ENCODE measurements at regions not wholly inside any gene's neighbourhood (a gene's known extent, or its start where the extent isn't known, plus 50 kb on each side); places are given as distances from the start of the nearest gene placed in this dataset.

DNA sequence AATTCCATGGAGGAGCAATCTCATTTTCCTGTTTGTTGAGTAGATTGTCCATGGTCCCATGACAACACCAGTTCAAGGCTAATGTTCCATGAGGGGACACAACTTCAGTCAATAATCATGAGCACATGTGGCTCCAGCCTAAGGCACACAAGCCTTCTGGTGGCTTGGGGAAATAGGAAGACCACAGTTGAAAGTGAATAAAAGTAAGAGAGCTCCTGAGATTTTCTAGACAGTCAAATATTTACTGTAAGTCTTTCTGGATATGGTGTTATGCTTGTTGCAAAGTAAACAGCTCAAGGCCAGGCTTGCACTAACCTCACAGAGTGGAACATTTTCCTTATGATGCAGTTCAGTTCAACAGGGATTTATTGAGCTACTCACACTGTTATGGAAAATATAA lies 206.9 kb upstream of the SLC38A2 start:
- Histone ChIP-seq H3K27me3 (ENCODE audit: control insufficient read depth in 2 of 2, insufficient read depth in 2 of 2, low read length in 2 of 2) (no peaks in the 10 kb centered on the region), H3K9ac (ENCODE audit: low read depth in 1 of 2, low read length in 2 of 2) (no peak overlapping the region), H3K27ac (ENCODE audit: low read depth in 2 of 2, low read length in 2 of 2) (no peak overlapping the region)

DNA sequence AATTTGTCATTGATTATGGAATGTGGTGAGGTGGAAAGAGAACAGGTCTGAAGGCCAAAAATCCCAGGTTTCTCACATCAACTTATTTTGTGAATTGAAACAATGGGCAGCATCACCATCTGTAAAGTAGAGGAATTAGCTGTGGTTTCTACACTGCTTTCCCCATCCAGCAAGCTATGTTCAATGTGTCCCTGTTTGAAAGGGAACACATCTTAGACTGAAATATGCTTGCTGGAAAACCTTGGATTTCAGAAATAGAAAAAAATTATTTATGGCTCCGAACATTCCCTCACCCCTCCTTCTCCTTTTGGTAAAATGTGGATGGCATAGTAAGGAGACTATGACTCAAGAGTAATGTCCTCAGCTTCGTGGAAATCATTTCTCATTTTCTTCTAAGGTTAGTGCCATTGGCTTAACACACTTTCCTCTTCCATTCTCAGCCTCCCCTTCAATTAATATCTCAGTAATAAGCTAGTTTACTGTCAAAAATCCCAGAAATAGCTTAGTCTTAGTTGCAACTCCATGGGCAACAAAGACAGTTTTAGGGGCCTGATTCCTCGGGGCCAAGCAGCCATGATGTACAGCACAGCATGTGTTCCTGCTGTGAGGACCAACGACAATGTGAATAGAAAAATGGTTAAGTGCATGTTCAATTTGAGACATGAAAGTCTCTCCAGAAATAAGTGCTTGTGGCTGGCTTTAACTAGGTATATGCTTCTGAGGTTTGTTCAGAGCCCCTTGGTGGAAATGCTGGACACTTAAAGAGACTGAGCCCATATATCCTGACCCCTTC lies 205.8 kb upstream of the SLC38A2 start:
- H3K36me3 ChIP-seq (ENCODE audit: control insufficient read depth in 2 of 2, insufficient read depth in 2 of 2, low read length in 2 of 2): no peaks in the 10 kb centered on the region
- H3K27me3 ChIP-seq (ENCODE audit: control insufficient read depth in 2 of 2, insufficient read depth in 2 of 2, low read length in 2 of 2): no peaks in the 10 kb centered on the region
- H3K27ac ChIP-seq (ENCODE audit: low read depth in 2 of 2, low read length in 2 of 2): no peak overlapping the region
- H3K9ac ChIP-seq (ENCODE audit: low read depth in 1 of 2, low read length in 2 of 2): no peak overlapping the region
- no peak overlapping the region for H3K4me3 ChIP-seq (ENCODE audit: low read length in 2 of 2)
- H3K9me3 ChIP-seq (ENCODE audit: control insufficient read depth in 2 of 2, low read length in 2 of 2): no peaks in the 10 kb centered on the region
- H3K4me1 ChIP-seq (ENCODE audit: control insufficient read depth in 2 of 2, insufficient read depth in 2 of 2, low read length in 2 of 2): no peaks in the 10 kb centered on the region

More for the DNA sequence above, 206.9 kb upstream of the SLC38A2 start:
- Histone ChIP-seq H3K36me3 (ENCODE audit: control insufficient read depth in 2 of 2, insufficient read depth in 2 of 2, low read length in 2 of 2) (no peaks in the 10 kb centered on the region), H3K4me3 (ENCODE audit: low read length in 2 of 2) (no peak overlapping the region), H3K9me3 (ENCODE audit: control insufficient read depth in 2 of 2, low read length in 2 of 2) (no peaks in the 10 kb centered on the region), H3K4me1 (ENCODE audit: control insufficient read depth in 2 of 2, insufficient read depth in 2 of 2, low read length in 2 of 2) (no peaks in the 10 kb centered on the region)

DNA sequence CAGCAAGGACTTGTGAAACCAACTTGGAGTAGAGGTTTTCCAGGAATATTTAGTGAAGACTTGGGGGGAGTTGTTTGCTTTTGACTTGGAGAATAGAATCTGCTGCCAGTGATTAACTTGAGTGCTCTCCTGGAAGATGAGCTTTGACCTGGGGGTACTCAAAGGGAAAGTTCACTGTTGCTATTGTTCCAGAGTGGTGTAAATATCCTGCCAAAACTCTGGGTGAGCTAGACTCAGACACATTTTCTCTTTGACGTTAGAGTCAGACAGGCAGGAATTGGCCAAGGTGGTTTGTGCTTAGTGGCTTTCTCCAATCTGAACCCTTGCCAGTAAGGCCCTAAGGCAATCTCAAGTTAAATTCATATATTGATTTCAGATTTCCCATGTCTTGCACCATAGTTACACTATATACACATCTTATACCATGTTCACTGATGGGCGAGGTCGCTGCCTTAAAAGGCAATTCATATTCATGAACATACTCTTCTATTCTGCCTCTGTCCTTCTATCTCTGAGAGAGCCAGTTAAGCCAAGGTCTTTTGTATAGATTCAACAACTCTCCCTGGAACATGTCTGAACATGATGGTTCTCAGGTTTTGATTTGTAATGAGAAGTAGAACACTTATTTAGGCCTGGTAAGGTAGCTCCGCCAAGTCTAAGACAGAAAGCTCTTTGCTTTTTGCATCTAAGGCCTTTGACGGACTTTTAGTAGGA lies 204.6 kb upstream of the SLC38A2 start:
- Histone ChIP-seq H3K9ac (ENCODE audit: low read depth in 1 of 2, low read length in 2 of 2) (no peak overlapping the region), H3K36me3 (ENCODE audit: control insufficient read depth in 2 of 2, insufficient read depth in 2 of 2, low read length in 2 of 2) (no peaks in the 10 kb centered on the region), H3K9me3 (ENCODE audit: control insufficient read depth in 2 of 2, low read length in 2 of 2) (no peaks in the 10 kb centered on the region), H3K27me3 (ENCODE audit: control insufficient read depth in 2 of 2, insufficient read depth in 2 of 2, low read length in 2 of 2) (no peaks in the 10 kb centered on the region), H3K27ac (ENCODE audit: low read depth in 2 of 2, low read length in 2 of 2) (no peak overlapping the region), H3K4me1 (ENCODE audit: control insufficient read depth in 2 of 2, insufficient read depth in 2 of 2, low read length in 2 of 2) (no peaks in the 10 kb centered on the region), H3K4me3 (ENCODE audit: low read length in 2 of 2) (no peak overlapping the region)

DNA sequence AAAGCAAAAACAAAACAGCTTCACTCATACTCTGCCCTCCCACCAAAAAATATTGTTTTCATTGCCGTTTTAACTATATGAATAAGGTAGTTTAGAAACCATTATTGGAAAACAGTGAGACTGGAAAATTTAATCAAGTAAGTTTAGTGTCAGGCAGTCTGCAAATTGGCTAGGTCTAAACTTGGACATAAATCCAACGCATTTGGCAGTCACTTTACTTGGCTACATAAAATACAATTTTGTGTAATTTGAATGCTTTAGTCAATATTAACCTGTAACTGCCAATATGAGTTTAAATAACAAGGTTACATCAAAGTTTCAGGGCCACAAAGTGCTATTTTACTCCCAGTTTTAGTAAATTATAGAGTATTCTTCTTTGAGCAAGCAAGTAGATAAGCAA lies 202.3 kb upstream of the SLC38A2 start:
- Histone ChIP-seq H3K4me3 (ENCODE audit: low read length in 2 of 2) (no peak overlapping the region), H3K4me1 (ENCODE audit: control insufficient read depth in 2 of 2, insufficient read depth in 2 of 2, low read length in 2 of 2) (no peaks in the 10 kb centered on the region), H3K36me3 (ENCODE audit: control insufficient read depth in 2 of 2, insufficient read depth in 2 of 2, low read length in 2 of 2) (no peaks in the 10 kb centered on the region), H3K9ac (ENCODE audit: low read depth in 1 of 2, low read length in 2 of 2) (no peak overlapping the region), H3K27me3 (ENCODE audit: control insufficient read depth in 2 of 2, insufficient read depth in 2 of 2, low read length in 2 of 2) (no peaks in the 10 kb centered on the region), H3K27ac (ENCODE audit: low read depth in 2 of 2, low read length in 2 of 2) (no peak overlapping the region), H3K9me3 (ENCODE audit: control insufficient read depth in 2 of 2, low read length in 2 of 2) (no peaks in the 10 kb centered on the region)

DNA sequence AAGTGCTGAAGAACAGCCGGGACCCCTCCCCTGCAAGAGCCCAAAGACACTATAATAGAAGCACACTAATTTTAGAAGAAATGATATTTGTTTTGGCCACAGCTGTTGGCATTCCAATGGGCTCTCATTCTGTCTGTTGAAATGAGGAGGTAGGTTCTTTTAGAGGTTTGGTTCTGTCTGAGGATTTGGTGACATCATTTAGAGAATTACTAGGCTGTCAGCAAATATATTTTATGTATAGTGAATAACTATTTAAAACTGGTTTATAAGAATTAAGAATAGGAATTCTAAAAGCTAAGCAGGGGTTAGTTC lies 200.7 kb upstream of the SLC38A2 start:
- no peaks in the 10 kb centered on the region for H3K4me1 ChIP-seq (ENCODE audit: control insufficient read depth in 2 of 2, insufficient read depth in 2 of 2, low read length in 2 of 2)
- no peak overlapping the region for H3K9ac ChIP-seq (ENCODE audit: low read depth in 1 of 2, low read length in 2 of 2)
- H3K36me3 ChIP-seq (ENCODE audit: control insufficient read depth in 2 of 2, insufficient read depth in 2 of 2, low read length in 2 of 2): no peaks in the 10 kb centered on the region
- no peak overlapping the region for H3K4me3 ChIP-seq (ENCODE audit: low read length in 2 of 2)
- no peak overlapping the region for H3K27ac ChIP-seq (ENCODE audit: low read depth in 2 of 2, low read length in 2 of 2)
- H3K9me3 ChIP-seq (ENCODE audit: control insufficient read depth in 2 of 2, low read length in 2 of 2): no peaks in the 10 kb centered on the region
- no peaks in the 10 kb centered on the region for H3K27me3 ChIP-seq (ENCODE audit: control insufficient read depth in 2 of 2, insufficient read depth in 2 of 2, low read length in 2 of 2)

DNA sequence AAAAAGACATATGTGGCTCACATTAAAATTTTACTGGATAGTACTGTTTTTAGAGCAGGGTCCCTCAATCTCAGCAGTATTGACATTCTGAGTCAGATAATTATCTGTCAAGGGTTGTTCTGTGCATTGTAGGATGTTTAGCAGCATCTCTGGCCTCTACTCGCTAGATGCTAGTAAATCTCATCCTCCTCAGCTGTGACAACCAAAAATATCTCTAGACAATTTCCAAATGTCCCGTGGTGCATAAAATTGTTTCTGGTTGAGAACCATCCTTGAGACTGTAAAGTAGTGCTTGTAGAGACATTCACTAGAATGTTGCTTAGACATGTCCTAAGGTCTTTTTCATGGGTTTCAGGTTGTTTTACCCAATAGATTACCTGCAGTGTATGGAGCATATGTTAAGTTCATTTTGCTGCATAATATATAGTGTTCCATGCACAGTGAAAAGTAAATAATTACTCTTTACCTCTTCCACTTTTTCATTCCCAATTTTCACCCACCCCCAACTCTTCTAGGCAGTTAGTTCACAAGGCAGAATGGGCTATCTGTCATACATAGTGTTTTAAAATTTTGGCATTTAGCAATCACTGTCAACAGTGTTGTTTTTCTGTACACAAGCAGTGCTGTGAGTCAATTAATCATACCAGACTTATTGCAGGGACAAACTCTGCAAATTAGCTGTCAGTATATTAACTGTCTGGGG lies 200.2 kb upstream of the SLC38A2 start:
- Histone ChIP-seq H3K9me3 (ENCODE audit: control insufficient read depth in 2 of 2, low read length in 2 of 2) (no peaks in the 10 kb centered on the region), H3K4me3 (ENCODE audit: low read length in 2 of 2) (no peak overlapping the region), H3K36me3 (ENCODE audit: control insufficient read depth in 2 of 2, insufficient read depth in 2 of 2, low read length in 2 of 2) (no peaks in the 10 kb centered on the region), H3K9ac (ENCODE audit: low read depth in 1 of 2, low read length in 2 of 2) (no peak overlapping the region), H3K27me3 (ENCODE audit: control insufficient read depth in 2 of 2, insufficient read depth in 2 of 2, low read length in 2 of 2) (no peaks in the 10 kb centered on the region), H3K4me1 (ENCODE audit: control insufficient read depth in 2 of 2, insufficient read depth in 2 of 2, low read length in 2 of 2) (no peaks in the 10 kb centered on the region), H3K27ac (ENCODE audit: low read depth in 2 of 2, low read length in 2 of 2) (no peak overlapping the region)

DNA sequence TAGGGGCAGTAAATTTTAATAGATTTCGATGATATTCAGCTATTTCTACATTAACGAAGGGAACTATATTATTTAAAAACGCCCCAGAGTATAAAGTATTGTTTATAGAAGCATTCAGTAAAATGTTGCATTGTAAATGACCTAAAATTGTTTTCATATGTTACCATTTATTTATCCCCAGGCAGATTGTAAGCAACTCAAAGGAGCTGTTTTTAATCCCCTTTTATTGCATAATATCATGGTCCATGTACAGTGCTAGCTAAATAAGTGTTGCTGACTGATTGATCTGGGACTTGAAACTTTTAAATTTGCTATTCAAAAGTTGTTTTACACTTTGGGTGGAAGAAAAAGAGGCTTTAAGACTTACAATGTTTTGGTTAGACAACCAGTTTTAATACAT lies 199.0 kb upstream of the SLC38A2 start:
- Histone ChIP-seq H3K9ac (ENCODE audit: low read depth in 1 of 2, low read length in 2 of 2) (no peak overlapping the region), H3K4me3 (ENCODE audit: low read length in 2 of 2) (no peak overlapping the region), H3K4me1 (ENCODE audit: control insufficient read depth in 2 of 2, insufficient read depth in 2 of 2, low read length in 2 of 2) (no peaks in the 10 kb centered on the region), H3K27ac (ENCODE audit: low read depth in 2 of 2, low read length in 2 of 2) (no peak overlapping the region), H3K27me3 (ENCODE audit: control insufficient read depth in 2 of 2, insufficient read depth in 2 of 2, low read length in 2 of 2) (no peaks in the 10 kb centered on the region), H3K9me3 (ENCODE audit: control insufficient read depth in 2 of 2, low read length in 2 of 2) (no peaks in the 10 kb centered on the region), H3K36me3 (ENCODE audit: control insufficient read depth in 2 of 2, insufficient read depth in 2 of 2, low read length in 2 of 2) (no peaks in the 10 kb centered on the region)

DNA sequence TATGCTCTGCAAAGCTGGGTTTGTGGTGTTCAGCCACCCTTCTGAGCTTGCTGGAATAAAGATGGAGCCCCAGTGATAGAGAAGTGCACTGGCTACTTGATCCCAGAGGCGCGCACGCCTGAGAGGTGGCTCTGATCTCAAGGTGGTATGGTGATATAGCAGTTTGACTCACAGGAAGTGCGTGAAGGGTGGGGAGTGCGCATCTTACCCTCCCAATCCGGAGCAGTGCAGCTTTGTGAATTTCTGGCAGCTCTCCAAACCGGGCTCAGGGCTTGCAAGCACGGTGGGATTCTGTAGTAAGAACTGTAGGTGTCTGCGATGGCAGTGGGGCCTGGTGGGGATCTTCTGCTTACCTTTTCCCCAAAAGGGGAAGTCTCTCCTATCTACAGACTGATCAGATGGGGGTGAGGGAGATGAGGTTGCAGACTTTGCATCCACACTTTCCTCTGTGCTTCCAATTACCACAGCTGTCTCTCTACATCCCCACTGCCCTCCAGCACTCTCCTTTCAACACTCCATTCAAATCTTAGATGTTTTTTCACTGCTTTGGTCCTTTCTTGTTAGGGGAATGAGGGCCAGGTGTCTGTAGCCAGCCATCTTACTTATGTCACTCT lies 197.4 kb upstream of the SLC38A2 start:
- no peaks in the 10 kb centered on the region for H3K27me3 ChIP-seq (ENCODE audit: control insufficient read depth in 2 of 2, insufficient read depth in 2 of 2, low read length in 2 of 2)
- no peak overlapping the region for H3K4me3 ChIP-seq (ENCODE audit: low read length in 2 of 2)
- H3K27ac ChIP-seq (ENCODE audit: low read depth in 2 of 2, low read length in 2 of 2): no peak overlapping the region
- H3K36me3 ChIP-seq (ENCODE audit: control insufficient read depth in 2 of 2, insufficient read depth in 2 of 2, low read length in 2 of 2): no peaks in the 10 kb centered on the region
- no peaks in the 10 kb centered on the region for H3K4me1 ChIP-seq (ENCODE audit: control insufficient read depth in 2 of 2, insufficient read depth in 2 of 2, low read length in 2 of 2)
- H3K9ac ChIP-seq (ENCODE audit: low read depth in 1 of 2, low read length in 2 of 2): no peak overlapping the region
- no peaks in the 10 kb centered on the region for H3K9me3 ChIP-seq (ENCODE audit: control insufficient read depth in 2 of 2, low read length in 2 of 2)

DNA sequence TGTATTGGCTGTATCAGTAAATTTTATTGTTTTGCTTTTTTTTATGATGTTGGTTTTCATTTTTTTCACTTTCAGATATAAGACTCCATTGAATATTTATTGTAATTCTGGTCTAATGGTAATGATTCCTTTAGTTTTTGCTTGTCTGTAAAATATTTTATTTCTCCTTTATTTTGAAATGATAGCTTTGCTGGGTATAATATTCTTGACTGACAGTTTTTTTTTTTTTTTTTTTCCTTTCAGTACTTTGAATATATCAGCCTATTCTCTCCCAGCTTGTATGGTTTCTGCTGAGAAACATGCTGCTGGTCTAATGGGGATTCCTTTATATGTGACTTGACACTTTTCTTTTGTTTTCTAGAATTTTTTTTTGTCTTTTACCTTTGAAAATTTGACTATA lies 195.1 kb upstream of the SLC38A2 start:
- no peaks in the 10 kb centered on the region for H3K9me3 ChIP-seq (ENCODE audit: control insufficient read depth in 2 of 2, low read length in 2 of 2)
- no peaks in the 10 kb centered on the region for H3K4me1 ChIP-seq (ENCODE audit: control insufficient read depth in 2 of 2, insufficient read depth in 2 of 2, low read length in 2 of 2)

DNA sequence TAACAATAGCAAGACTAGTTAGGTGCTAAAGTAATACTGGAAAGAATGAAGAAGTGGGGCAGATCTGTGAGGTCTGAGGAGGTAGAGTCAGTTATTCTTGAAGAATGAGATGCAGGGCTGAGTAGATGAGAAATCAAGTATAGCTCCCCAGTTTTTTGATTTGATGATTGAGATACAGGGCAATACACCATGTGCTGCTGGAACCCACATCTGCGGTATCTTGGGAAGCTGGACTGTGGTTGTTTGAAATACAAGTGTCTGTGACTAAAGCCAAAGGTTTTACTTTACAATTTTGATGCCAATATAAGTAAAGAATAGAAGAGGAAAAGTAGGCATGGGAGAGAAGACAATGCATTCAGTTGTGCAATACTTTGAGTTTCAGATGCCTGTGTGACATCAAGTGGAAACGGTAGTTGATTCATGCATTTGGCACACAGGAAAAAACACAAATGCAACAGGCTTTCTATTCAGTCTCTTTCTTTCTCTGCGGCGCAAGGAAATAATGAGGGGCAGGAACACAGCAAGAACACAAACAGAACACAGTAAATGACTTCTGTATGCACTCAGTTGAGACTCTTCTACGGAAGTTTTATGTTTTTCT lies 190.2 kb upstream of the SLC38A2 start:
- Histone ChIP-seq H3K4me1 (ENCODE audit: control insufficient read depth in 2 of 2, insufficient read depth in 2 of 2, low read length in 2 of 2) (no peaks in the 10 kb centered on the region), H3K27ac (ENCODE audit: low read depth in 2 of 2, low read length in 2 of 2) (no peak overlapping the region), H3K36me3 (ENCODE audit: control insufficient read depth in 2 of 2, insufficient read depth in 2 of 2, low read length in 2 of 2) (no peaks in the 10 kb centered on the region), H3K9ac (ENCODE audit: low read depth in 1 of 2, low read length in 2 of 2) (no peak overlapping the region), H3K4me3 (ENCODE audit: low read length in 2 of 2) (no peak overlapping the region), H3K27me3 (ENCODE audit: control insufficient read depth in 2 of 2, insufficient read depth in 2 of 2, low read length in 2 of 2) (no peaks in the 10 kb centered on the region), H3K9me3 (ENCODE audit: control insufficient read depth in 2 of 2, low read length in 2 of 2) (no peaks in the 10 kb centered on the region)

More for the DNA sequence above, 195.1 kb upstream of the SLC38A2 start:
- Histone ChIP-seq H3K27me3 (ENCODE audit: control insufficient read depth in 2 of 2, insufficient read depth in 2 of 2, low read length in 2 of 2) (no peaks in the 10 kb centered on the region), H3K9ac (ENCODE audit: low read depth in 1 of 2, low read length in 2 of 2) (no peak overlapping the region), H3K27ac (ENCODE audit: low read depth in 2 of 2, low read length in 2 of 2) (no peak overlapping the region), H3K4me3 (ENCODE audit: low read length in 2 of 2) (no peak overlapping the region), H3K36me3 (ENCODE audit: control insufficient read depth in 2 of 2, insufficient read depth in 2 of 2, low read length in 2 of 2) (no peaks in the 10 kb centered on the region)

Data from mucosa of rectum (tissue), 2 donors.